ENCODE measurements at regions not wholly inside any gene's neighbourhood (a gene's known extent, or its start where the extent isn't known, plus 50 kb on each side); places are given as distances from the start of the nearest gene placed in this dataset.
"Not testable (repeated sequence)": the region's sequence is repeated elsewhere in the genome, so short reads cannot be mapped to it uniquely, and the experiment has no call there.

GRCh38 chr13:70994191-70994590 lies 872.8 kb downstream of the DACH1 start:
- H3K9ac ChIP-seq (ENCODE audit: low read depth, low read length): no peak overlapping the region
- no peak overlapping the region for H3K4me2 ChIP-seq (ENCODE audit: insufficient read depth, low read length)
- H3K4me1 ChIP-seq (ENCODE audit: insufficient read depth, low read length): no peaks in the 10 kb centered on the region
- DNase-seq (no peak), ATAC-seq (ENCODE audit: insufficient read depth, low read depth) (no peak)
- no peak overlapping the region for H3K27ac ChIP-seq (ENCODE audit: low read length)
- H3K79me2 ChIP-seq (ENCODE audit: insufficient read depth, low read length): no peaks in the 10 kb centered on the region
- H4K20me1 ChIP-seq (ENCODE audit: insufficient read depth, low read length): no peaks in the 10 kb centered on the region
- no peaks in the 10 kb centered on the region for H3K27me3 ChIP-seq (ENCODE audit: insufficient read depth, low read length, poor library complexity)
- no peak overlapping the region for H3K4me3 ChIP-seq (ENCODE audit: low read depth in 1 of 2, low read length in 2 of 2)
- no peak overlapping the region for H2AFZ ChIP-seq (ENCODE audit: low read depth, low read length)
- no peaks in the 10 kb centered on the region for H3K36me3 ChIP-seq (ENCODE audit: insufficient read depth, low read length)
- TF ChIP-seq EZH2 (IDR thresholded peaks at IDR 0.05; ENCODE audit: borderline replicate concordance, low read depth, low read length, severe bottlenecking) (no peak), CTCF (IDR thresholded peaks at IDR 0.05; ENCODE audit: borderline replicate concordance, extremely low read depth, low read length, poor library complexity, severe bottlenecking) (no peak)
- no peaks in the 10 kb centered on the region for H3K9me3 ChIP-seq (ENCODE audit: insufficient read depth, low read length, severe bottlenecking)

- Histone ChIP-seq H3K79me2 (ENCODE audit: insufficient read depth, low read length) (no peaks in the 10 kb centered on the region), H3K4me1 (ENCODE audit: insufficient read depth, low read length) (no peaks in the 10 kb centered on the region), H3K36me3 (ENCODE audit: insufficient read depth, low read length) (no peaks in the 10 kb centered on the region), H4K20me1 (ENCODE audit: insufficient read depth, low read length) (no peaks in the 10 kb centered on the region), H3K4me2 (ENCODE audit: insufficient read depth, low read length) (no peak overlapping the region), H3K27ac (ENCODE audit: low read length) (no peak overlapping the region), H3K4me3 (ENCODE audit: low read depth in 1 of 2, low read length in 2 of 2) (no peak overlapping the region), H3K9me3 (ENCODE audit: insufficient read depth, low read length, severe bottlenecking) (no peaks in the 10 kb centered on the region), H3K9ac (ENCODE audit: low read depth, low read length) (no peak overlapping the region), H2AFZ (ENCODE audit: low read depth, low read length) (no peak overlapping the region), H3K27me3 (ENCODE audit: insufficient read depth, low read length, poor library complexity) (no peaks in the 10 kb centered on the region)
- TF ChIP-seq EZH2 (IDR thresholded peaks at IDR 0.05; ENCODE audit: borderline replicate concordance, low read depth, low read length, severe bottlenecking): no peak
- TF ChIP-seq CTCF (IDR thresholded peaks at IDR 0.05; ENCODE audit: borderline replicate concordance, extremely low read depth, low read length, poor library complexity, severe bottlenecking): no peak
- ATAC-seq (ENCODE audit: insufficient read depth, low read depth) (no peak), DNase-seq (no peak)
Measured at GRCh38 chr13:70987043-70987442, 878.8 kb upstream of the KLHL1 start.

GRCh38 chr13:70985371-70985770 lies 877.1 kb upstream of the KLHL1 start:
- Histone ChIP-seq H3K9ac (ENCODE audit: low read depth, low read length) (no peak overlapping the region), H4K20me1 (ENCODE audit: insufficient read depth, low read length) (no peaks in the 10 kb centered on the region), H3K9me3 (ENCODE audit: insufficient read depth, low read length, severe bottlenecking) (no peaks in the 10 kb centered on the region), H3K36me3 (ENCODE audit: insufficient read depth, low read length) (no peaks in the 10 kb centered on the region), H3K4me1 (ENCODE audit: insufficient read depth, low read length) (no peaks in the 10 kb centered on the region), H3K4me3 (ENCODE audit: low read depth in 1 of 2, low read length in 2 of 2) (no peak overlapping the region), H3K4me2 (ENCODE audit: insufficient read depth, low read length) (no peak overlapping the region), H3K79me2 (ENCODE audit: insufficient read depth, low read length) (no peaks in the 10 kb centered on the region), H3K27ac (ENCODE audit: low read length) (no peak overlapping the region), H3K27me3 (ENCODE audit: insufficient read depth, low read length, poor library complexity) (no peaks in the 10 kb centered on the region), H2AFZ (ENCODE audit: low read depth, low read length) (no peak overlapping the region)
- ATAC-seq (ENCODE audit: insufficient read depth, low read depth): no peak
- TF ChIP-seq EZH2 (IDR thresholded peaks at IDR 0.05; ENCODE audit: borderline replicate concordance, low read depth, low read length, severe bottlenecking) (no peak), CTCF (IDR thresholded peaks at IDR 0.05; ENCODE audit: borderline replicate concordance, extremely low read depth, low read length, poor library complexity, severe bottlenecking) (no peak)
- no peak for DNase-seq

GRCh38 chr13:70981219-70981618 lies 873.0 kb upstream of the KLHL1 start:
- ATAC-seq (ENCODE audit: insufficient read depth, low read depth); H4K20me1 ChIP-seq (ENCODE audit: insufficient read depth, low read length); H3K9ac ChIP-seq (ENCODE audit: low read depth, low read length); H2AFZ ChIP-seq (ENCODE audit: low read depth, low read length); H3K79me2 ChIP-seq (ENCODE audit: insufficient read depth, low read length); H3K27me3 ChIP-seq (ENCODE audit: insufficient read depth, low read length, poor library complexity); H3K4me3 ChIP-seq (ENCODE audit: low read depth in 1 of 2, low read length in 2 of 2); H3K4me1 ChIP-seq (ENCODE audit: insufficient read depth, low read length); DNase-seq; H3K4me2 ChIP-seq (ENCODE audit: insufficient read depth, low read length); H3K9me3 ChIP-seq (ENCODE audit: insufficient read depth, low read length, severe bottlenecking); H3K27ac ChIP-seq (ENCODE audit: low read length); H3K36me3 ChIP-seq (ENCODE audit: insufficient read depth, low read length): not testable (repeated sequence)

Measured in DND-41 (cell line).